ENCODE measurements at regions not wholly inside any gene's neighbourhood (a gene's known extent, or its start where the extent isn't known, plus 50 kb on each side); places are given as distances from the start of the nearest gene placed in this dataset.

- Histone ChIP-seq H3K9me2 (ENCODE audit: insufficient read depth, low read length) (no peaks in the 10 kb centered on the region), H3K36me3 (ENCODE audit: insufficient read depth, low read length) (no peaks in the 10 kb centered on the region), H3K4me2 (ENCODE audit: low read length) (no peak overlapping the region), H2AFZ (ENCODE audit: low read length) (no peak overlapping the region), H3K4me1 (ENCODE audit: insufficient read depth, low read length, poor library complexity, severe bottlenecking) (no peaks in the 10 kb centered on the region), H3K79me2 (ENCODE audit: insufficient read depth, low read depth, low read length) (no peaks in the 10 kb centered on the region), H3K4me3 (ENCODE audit: low read depth, low read length, poor library complexity, severe bottlenecking) (no peak overlapping the region), H3K9me3 (ENCODE audit: low read length) (no peaks in the 10 kb centered on the region), H4K20me1 (ENCODE audit: insufficient read depth, low read length) (no peaks in the 10 kb centered on the region), H3K27ac (ENCODE audit: low read depth, low read length, poor library complexity, severe bottlenecking) (no peak overlapping the region)
- ChIA-PET CTCF (ENCODE audit: unreplicated experiment) (no interaction called here), POLR2A (interaction anchor here (0.6 kb wide), 1 partner anchor 57 kb away, joined by 3 read pairs; no protein-coding TSS in a partner anchor)
- no peak for TF ChIP-seq CTCF (conservative IDR thresholded peaks at IDR 0.05; ENCODE audit: low read length)
- no peak for TF ChIP-seq EZH2phosphoT487 (IDR thresholded peaks at IDR 0.05; ENCODE audit: borderline replicate concordance, low read depth, low read length)
- BruUV-seq (replicated peaks), result no TSS peak
- no peak for DNase-seq (ENCODE audit: low spot score)
- intact Hi-C loops (cut with micrococcal nuclease; ENCODE audit: unreplicated experiment), result no loop called here
Observed at GRCh38 chr1:168401341-168401740, 120.7 kb downstream of the TBX19 start.

GRCh38 chr1:168400139-168400538, 119.5 kb downstream of the TBX19 start:
- H3K27ac ChIP-seq (ENCODE audit: low read depth, low read length, poor library complexity, severe bottlenecking), result no peak overlapping the region
- intact Hi-C loops (cut with micrococcal nuclease; ENCODE audit: unreplicated experiment), result no loop called here
- no peaks in the 10 kb centered on the region for H3K4me1 ChIP-seq (ENCODE audit: insufficient read depth, low read length, poor library complexity, severe bottlenecking)
- TF ChIP-seq CTCF (conservative IDR thresholded peaks at IDR 0.05; ENCODE audit: low read length) (no peak), EZH2phosphoT487 (IDR thresholded peaks at IDR 0.05; ENCODE audit: borderline replicate concordance, low read depth, low read length) (no peak)
- no peak overlapping the region for H2AFZ ChIP-seq (ENCODE audit: low read length)
- no peak overlapping the region for H3K4me2 ChIP-seq (ENCODE audit: low read length)
- no peak overlapping the region for H3K4me3 ChIP-seq (ENCODE audit: low read depth, low read length, poor library complexity, severe bottlenecking)
- CTCF ChIA-PET (ENCODE audit: unreplicated experiment), result no interaction called here
- no peaks in the 10 kb centered on the region for H3K36me3 ChIP-seq (ENCODE audit: insufficient read depth, low read length)
- H3K9me2 ChIP-seq (ENCODE audit: insufficient read depth, low read length), result no peaks in the 10 kb centered on the region
- no peaks in the 10 kb centered on the region for H3K79me2 ChIP-seq (ENCODE audit: insufficient read depth, low read depth, low read length)
- DNase-seq (ENCODE audit: low spot score), result no peak
- no peaks in the 10 kb centered on the region for H3K9me3 ChIP-seq (ENCODE audit: low read length)
- no peaks in the 10 kb centered on the region for H4K20me1 ChIP-seq (ENCODE audit: insufficient read depth, low read length)
- POLR2A ChIA-PET, result no interaction called here
- no TSS peak for BruUV-seq (replicated peaks)

DNA sequence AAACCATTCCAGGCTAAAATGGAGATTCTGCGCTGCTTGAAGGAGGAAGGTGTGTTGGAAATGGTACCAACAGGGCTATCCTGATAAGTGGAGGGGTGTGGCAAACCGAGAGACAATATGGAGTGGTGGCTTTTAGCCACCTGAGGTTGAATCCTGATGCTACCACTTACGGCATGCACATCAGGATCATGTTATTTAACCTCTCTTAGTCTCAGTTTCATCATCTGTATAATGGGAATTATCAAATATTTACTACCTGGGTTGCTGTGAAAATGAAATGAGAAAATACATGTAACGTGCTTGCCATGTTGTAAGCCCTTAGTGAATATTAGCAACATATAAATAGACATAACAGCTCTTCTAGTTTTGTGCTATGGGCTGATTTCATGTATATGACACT, 117.1 kb downstream of the TBX19 start:
- intact Hi-C loops (cut with micrococcal nuclease; ENCODE audit: unreplicated experiment), result no loop called here
- CTCF ChIA-PET (ENCODE audit: unreplicated experiment), result no interaction called here

More for the DNA sequence above, 117.1 kb downstream of the TBX19 start:
- H2AFZ ChIP-seq (ENCODE audit: low read length), result no peak overlapping the region
- H3K27ac ChIP-seq (ENCODE audit: low read depth, low read length, poor library complexity, severe bottlenecking), result no peak overlapping the region
- POLR2A ChIA-PET, result interaction anchor here (0.6 to 1.2 kb wide), 2 partner anchors 16 to 105 kb away, joined by 3 read pairs; no protein-coding TSS in a partner anchor
- TF ChIP-seq EZH2phosphoT487 (IDR thresholded peaks at IDR 0.05; ENCODE audit: borderline replicate concordance, low read depth, low read length) (no peak), CTCF (conservative IDR thresholded peaks at IDR 0.05; ENCODE audit: low read length) (no peak)
- H3K4me3 ChIP-seq (ENCODE audit: low read depth, low read length, poor library complexity, severe bottlenecking), result no peak overlapping the region
- H3K79me2 ChIP-seq (ENCODE audit: insufficient read depth, low read depth, low read length), result no peaks in the 10 kb centered on the region
- BruUV-seq (replicated peaks), result no TSS peak
- H3K4me1 ChIP-seq (ENCODE audit: insufficient read depth, low read length, poor library complexity, severe bottlenecking), result no peaks in the 10 kb centered on the region
- H3K36me3 ChIP-seq (ENCODE audit: insufficient read depth, low read length), result no peaks in the 10 kb centered on the region
- no peaks in the 10 kb centered on the region for H3K9me2 ChIP-seq (ENCODE audit: insufficient read depth, low read length)
- DNase-seq (ENCODE audit: low spot score), result no peak
- H4K20me1 ChIP-seq (ENCODE audit: insufficient read depth, low read length), result no peaks in the 10 kb centered on the region
- H3K4me2 ChIP-seq (ENCODE audit: low read length), result no peak overlapping the region
- H3K9me3 ChIP-seq (ENCODE audit: low read length), result no peaks in the 10 kb centered on the region

Data from OCI-LY7 (cell line).